ENCODE measurements at regions not wholly inside any gene's neighbourhood (a gene's known extent, or its start where the extent isn't known, plus 50 kb on each side); places are given as distances from the start of the nearest gene placed in this dataset.

GRCh38 chr3:22714749-22715148 lies 488.4 kb upstream of the UBE2E2 start:
- no TSS peak for BruUV-seq (replicated peaks)
- H3K27me3 ChIP-seq (ENCODE audit: insufficient read depth, low read length): no peaks in the 10 kb centered on the region
- no peaks in the 10 kb centered on the region for H3K9me3 ChIP-seq (ENCODE audit: control insufficient read depth in 1 of 2, insufficient read depth in 1 of 2, low read depth in 1 of 2, low read length in 2 of 2)
- POLR2A ChIA-PET: no interaction called here
- ATAC-seq: no peak
- no peak overlapping the region for H3K27ac ChIP-seq (ENCODE audit: low read depth, low read length)
- TF ChIP-seq SIN3A (IDR thresholded peaks at IDR 0.05; ENCODE audit: low read depth) (no peak), ZBTB33 (IDR thresholded peaks at IDR 0.05; ENCODE audit: extremely low read depth, insufficient replicate concordance, low read length) (no peak)
- RAD21 ChIA-PET (ENCODE audit: low non-redundant PET in 1 of 2, low total read pairs in 2 of 2, uncharacterized antibody in 2 of 2, unreplicated experiment in 2 of 2): no interaction called here
- DNase-seq (ENCODE audit: low read depth, low spot score): no peak
- H3K9ac ChIP-seq (ENCODE audit: low read length): no peak overlapping the region
- H3K79me2 ChIP-seq (ENCODE audit: insufficient read depth, low read length): no peaks in the 10 kb centered on the region
- CTCF ChIA-PET: no interaction called here
- no peaks in the 10 kb centered on the region for H3K9me2 ChIP-seq (ENCODE audit: insufficient read depth)
- no peaks in the 10 kb centered on the region for H3K4me1 ChIP-seq (ENCODE audit: control insufficient read depth in 1 of 2, insufficient read depth in 2 of 2, low read length in 2 of 2)
- H2AFZ ChIP-seq (ENCODE audit: low read depth, low read length, poor library complexity, severe bottlenecking): no peak overlapping the region
- intact Hi-C loops (cut with micrococcal nuclease): no loop called here
- no peak overlapping the region for H3K4me2 ChIP-seq (ENCODE audit: low read length)
- H4K20me1 ChIP-seq (ENCODE audit: insufficient read depth): no peaks in the 10 kb centered on the region
- no peaks in the 10 kb centered on the region for H3K36me3 ChIP-seq (ENCODE audit: control insufficient read depth in 1 of 2, insufficient read depth in 2 of 2, low read length in 2 of 2)
- H3K4me3 ChIP-seq (replicated peaks in 1 of 2; ENCODE audit: low read depth in 1 of 2, low read length in 2 of 2): no peak overlapping the region

- no peaks in the 10 kb centered on the region for H3K79me2 ChIP-seq (ENCODE audit: insufficient read depth, low read length)
- ATAC-seq (no peak), DNase-seq (ENCODE audit: low read depth, low spot score) (no peak)
- no peaks in the 10 kb centered on the region for H3K4me1 ChIP-seq (ENCODE audit: control insufficient read depth in 1 of 2, insufficient read depth in 2 of 2, low read length in 2 of 2)
- no peaks in the 10 kb centered on the region for H3K36me3 ChIP-seq (ENCODE audit: control insufficient read depth in 1 of 2, insufficient read depth in 2 of 2, low read length in 2 of 2)
- no peaks in the 10 kb centered on the region for H4K20me1 ChIP-seq (ENCODE audit: insufficient read depth)
- ChIA-PET POLR2A (no interaction called here), RAD21 (ENCODE audit: low non-redundant PET in 1 of 2, low total read pairs in 2 of 2, uncharacterized antibody in 2 of 2, unreplicated experiment in 2 of 2) (no interaction called here), CTCF (no interaction called here)
- H2AFZ ChIP-seq (ENCODE audit: low read depth, low read length, poor library complexity, severe bottlenecking): no peak overlapping the region
- H3K9me3 ChIP-seq (ENCODE audit: control insufficient read depth in 1 of 2, insufficient read depth in 1 of 2, low read depth in 1 of 2, low read length in 2 of 2): peaks cover 0 to 5% of the 10 kb centered on the region in 2 experiments; a peak in 1 of 4 replicates
- TF ChIP-seq, protein P1, sequence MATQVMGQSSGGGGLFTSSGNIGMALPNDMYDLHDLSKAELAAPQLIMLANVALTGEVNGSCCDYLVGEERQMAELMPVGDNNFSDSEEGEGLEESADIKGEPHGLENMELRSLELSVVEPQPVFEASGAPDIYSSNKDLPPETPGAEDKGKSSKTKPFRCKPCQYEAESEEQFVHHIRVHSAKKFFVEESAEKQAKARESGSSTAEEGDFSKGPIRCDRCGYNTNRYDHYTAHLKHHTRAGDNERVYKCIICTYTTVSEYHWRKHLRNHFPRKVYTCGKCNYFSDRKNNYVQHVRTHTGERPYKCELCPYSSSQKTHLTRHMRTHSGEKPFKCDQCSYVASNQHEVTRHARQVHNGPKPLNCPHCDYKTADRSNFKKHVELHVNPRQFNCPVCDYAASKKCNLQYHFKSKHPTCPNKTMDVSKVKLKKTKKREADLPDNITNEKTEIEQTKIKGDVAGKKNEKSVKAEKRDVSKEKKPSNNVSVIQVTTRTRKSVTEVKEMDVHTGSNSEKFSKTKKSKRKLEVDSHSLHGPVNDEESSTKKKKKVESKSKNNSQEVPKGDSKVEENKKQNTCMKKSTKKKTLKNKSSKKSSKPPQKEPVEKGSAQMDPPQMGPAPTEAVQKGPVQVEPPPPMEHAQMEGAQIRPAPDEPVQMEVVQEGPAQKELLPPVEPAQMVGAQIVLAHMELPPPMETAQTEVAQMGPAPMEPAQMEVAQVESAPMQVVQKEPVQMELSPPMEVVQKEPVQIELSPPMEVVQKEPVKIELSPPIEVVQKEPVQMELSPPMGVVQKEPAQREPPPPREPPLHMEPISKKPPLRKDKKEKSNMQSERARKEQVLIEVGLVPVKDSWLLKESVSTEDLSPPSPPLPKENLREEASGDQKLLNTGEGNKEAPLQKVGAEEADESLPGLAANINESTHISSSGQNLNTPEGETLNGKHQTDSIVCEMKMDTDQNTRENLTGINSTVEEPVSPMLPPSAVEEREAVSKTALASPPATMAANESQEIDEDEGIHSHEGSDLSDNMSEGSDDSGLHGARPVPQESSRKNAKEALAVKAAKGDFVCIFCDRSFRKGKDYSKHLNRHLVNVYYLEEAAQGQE (IDR thresholded peaks at IDR 0.05; ENCODE audit: low read depth): no peak
- no peak overlapping the region for H3K4me3 ChIP-seq (replicated peaks in 1 of 2; ENCODE audit: low read depth in 1 of 2, low read length in 2 of 2)
- no peak overlapping the region for H3K4me2 ChIP-seq (ENCODE audit: low read length)
- intact Hi-C loops (cut with micrococcal nuclease): no loop called here
- no peaks in the 10 kb centered on the region for H3K9me2 ChIP-seq (ENCODE audit: insufficient read depth)
- no peaks in the 10 kb centered on the region for H3K27me3 ChIP-seq (ENCODE audit: insufficient read depth, low read length)
- H3K27ac ChIP-seq (ENCODE audit: low read depth, low read length): no peak overlapping the region
- H3K9ac ChIP-seq (ENCODE audit: low read length): no peak overlapping the region
- BruUV-seq (replicated peaks): no TSS peak
Measured at GRCh38 chr3:22720596-22720995, 482.5 kb upstream of the UBE2E2 start.
